H9 (cell line): ENCODE measurements at regions not wholly inside any gene's neighbourhood (a gene's known extent, or its start where the extent isn't known, plus 50 kb on each side); places are given as distances from the start of the nearest gene placed in this dataset.

ENCODE experiments used
- DNase-seq: peaks from one replicate; pipeline ENCODE4 v3.0.0-alpha.2; 2017
- H2AFZ ChIP-seq: one replicate; pipeline ENCODE4 v1.6.1; 2013; ENCODE audit warnings: mild to moderate bottlenecking, low read length, control low read depth, moderate library complexity
- H2AK5ac ChIP-seq: 2 replicates; pipeline ENCODE4 v1.6.1; 2013; ENCODE audit warnings: low read length, control low read depth, mixed read lengths; ENCODE audit not compliant: insufficient read length
- H2BK120ac ChIP-seq: one replicate; pipeline ENCODE4 v1.6.1; 2013; ENCODE audit warnings: low read depth, mild to moderate bottlenecking, low read length, control low read depth, inconsistent platforms; ENCODE audit not compliant: poor library complexity, severe bottlenecking
- H2BK12ac ChIP-seq: 2 replicates; pipeline ENCODE4 v1.6.1; 2013; ENCODE audit warnings: low read length, control low read depth, mixed read lengths, low read depth; ENCODE audit not compliant: insufficient read length
- H2BK15ac ChIP-seq: 2 replicates; pipeline ENCODE4 v1.6.1; 2013; ENCODE audit warnings: low read depth, low read length, control low read depth
- H2BK20ac ChIP-seq: one replicate; pipeline ENCODE4 v1.6.1; 2013; ENCODE audit warnings: low read depth, mild to moderate bottlenecking, low read length, control low read depth, inconsistent platforms; ENCODE audit not compliant: poor library complexity, severe bottlenecking
- H2BK5ac ChIP-seq: 2 replicates; pipeline ENCODE4 v1.6.1; 2013; ENCODE audit warnings: low read length, control low read depth, mixed read lengths; ENCODE audit not compliant: insufficient read length
- H3K14ac ChIP-seq: 2 replicates; pipeline ENCODE4 v1.6.1; 2013; ENCODE audit warnings: low read length, control low read depth; ENCODE audit not compliant: insufficient read depth
- H3K18ac ChIP-seq: 2 replicates; pipeline ENCODE4 v1.6.1; 2013; ENCODE audit warnings: low read depth, mild to moderate bottlenecking, mixed read lengths, low read length, control low read depth; ENCODE audit not compliant: insufficient read length
- H3K23ac ChIP-seq: 2 replicates; pipeline ENCODE4 v1.6.1; 2013; ENCODE audit warnings: low read length, control low read depth, mixed read lengths, low read depth; ENCODE audit not compliant: insufficient read length
- H3K23me2 ChIP-seq: 2 replicates; pipeline ENCODE4 v1.6.1; 2013; ENCODE audit warnings: low read depth, mild to moderate bottlenecking, mixed read lengths, low read length, control low read depth; ENCODE audit not compliant: insufficient read length, poor library complexity, severe bottlenecking
- H3K27ac ChIP-seq: 2 replicates; pipeline ENCODE4 v1.5.1; 2013; ENCODE audit warnings: low read length, control low read depth, mixed read lengths, low read depth; ENCODE audit not compliant: insufficient read length
- H3K27me3 ChIP-seq: 2 replicates; pipeline ENCODE4 v1.6.1; 2013; ENCODE audit warnings: low read length, control low read depth, inconsistent platforms; ENCODE audit not compliant: insufficient read depth
- H3K4ac ChIP-seq: 2 replicates; pipeline ENCODE4 v1.6.1; 2013; ENCODE audit warnings: low read depth, mild to moderate bottlenecking, control low read depth, inconsistent platforms, low read length, moderate library complexity
- H3K4me1 ChIP-seq: 2 replicates; pipeline ENCODE4 v1.6.1; 2013; ENCODE audit warnings: low read length, control low read depth, inconsistent platforms; ENCODE audit not compliant: insufficient read depth
- H3K4me2 ChIP-seq: 2 replicates; pipeline ENCODE4 v1.6.1; 2013; ENCODE audit warnings: low read length, control low read depth, mixed read lengths; ENCODE audit not compliant: insufficient read length, insufficient read depth
- H3K56ac ChIP-seq: 2 replicates; pipeline ENCODE4 v1.6.1; 2013; ENCODE audit warnings: low read depth, mild to moderate bottlenecking, mixed read lengths, low read length, control low read depth; ENCODE audit not compliant: insufficient read length
- H3K79me1 ChIP-seq: 2 replicates; pipeline ENCODE4 v1.6.1; 2013; ENCODE audit warnings: low read depth, mild to moderate bottlenecking, moderate library complexity, low read length, control low read depth, inconsistent platforms; ENCODE audit not compliant: insufficient read depth, poor library complexity, severe bottlenecking
- H3K79me2 ChIP-seq: 2 replicates; pipeline ENCODE4 v1.6.1; 2013; ENCODE audit warnings: low read length, control low read depth, inconsistent platforms; ENCODE audit not compliant: insufficient read depth
- H3K9ac ChIP-seq: 2 replicates; pipeline ENCODE4 v1.6.1; 2013; ENCODE audit warnings: low read length, control low read depth, mixed read lengths; ENCODE audit not compliant: insufficient read length; ENCODE audit errors: extremely low read depth
- H3K9me3 ChIP-seq: one replicate; pipeline ENCODE4 v1.6.1; 2013; ENCODE audit warnings: low read depth, low read length, inconsistent platforms; ENCODE audit not compliant: control insufficient read depth
- H3T11ph ChIP-seq: one replicate; pipeline ENCODE4 v1.6.1; 2013; ENCODE audit warnings: mild to moderate bottlenecking, low read length, control low read depth, inconsistent platforms
- H4K20me1 ChIP-seq: one replicate; pipeline ENCODE4 v1.6.1; 2013; ENCODE audit not compliant: control insufficient read depth, insufficient read length, insufficient read depth
- H4K5ac ChIP-seq: 2 replicates; pipeline ENCODE4 v1.6.1; 2013; ENCODE audit warnings: low read depth, mild to moderate bottlenecking, mixed read lengths, low read length, control low read depth; ENCODE audit not compliant: insufficient read length
- H4K8ac ChIP-seq: replicated peaks from 2 replicates; pipeline ENCODE4 v1.6.1; 2013; ENCODE audit warnings: low read length, control low read depth, mixed read lengths, low read depth; ENCODE audit not compliant: insufficient read length
- H4K91ac ChIP-seq: 2 replicates; pipeline ENCODE4 v1.6.1; 2013; ENCODE audit warnings: low read depth, mild to moderate bottlenecking, moderate library complexity, mixed read lengths, low read length, control low read depth; ENCODE audit not compliant: insufficient read length
- H3K27ac Mint-ChIP-seq, 3 experiments: 2 replicates in 2 of 3; 3 replicates in 1 of 3; pipeline ENCODE4 v1.8.0; 2020 to 2021; ENCODE audit warnings: mixed read lengths in 3 of 3, mild to moderate bottlenecking in 1 of 3, moderate library complexity in 1 of 3
- H3K27me3 Mint-ChIP-seq: 2 replicates; pipeline ENCODE4 v1.8.0; 2021; ENCODE audit warnings: low read depth, mild to moderate bottlenecking, moderate library complexity, mixed read lengths
- H3K36me3 Mint-ChIP-seq, 3 experiments: 2 replicates in 2 of 3; 3 replicates in 1 of 3; pipeline ENCODE4 v1.8.0; 2020 to 2021; ENCODE audit warnings: low read depth in 3 of 3, mixed read lengths in 3 of 3; ENCODE audit not compliant: insufficient read depth in 1 of 3
- H3K4me1 Mint-ChIP-seq, 2 experiments: 2 replicates each; pipeline ENCODE4 v1.8.0; 2020; ENCODE audit warnings: mixed read lengths in 2 of 2
- H3K4me3 Mint-ChIP-seq, 2 experiments: 2 replicates in 1 of 2; 3 replicates in 1 of 2; pipeline ENCODE4 v1.8.0; 2020 to 2021; ENCODE audit warnings: mild to moderate bottlenecking in 2 of 2, mixed read lengths in 2 of 2, moderate library complexity in 1 of 2
- H3K9me3 Mint-ChIP-seq, 2 experiments: 2 replicates in 1 of 2; 3 replicates in 1 of 2; pipeline ENCODE4 v1.8.0; 2020; ENCODE audit warnings: mild to moderate bottlenecking in 2 of 2, mixed read lengths in 2 of 2, moderate library complexity in 1 of 2
- CTCF ChIP-seq: fragments of 200-600 bp; sonication (generic); conservative IDR thresholded peaks from 3 replicates; pipeline ENCODE4 v1.8.0; 2021; ENCODE audit warnings: antibody characterized with exemption, mild to moderate bottlenecking
- WGBS: extraction: QIAGEN DNeasy Blood & Tissue Kit; methylation state at CpG from one replicate; pipeline ENCODE4 v1.1.7; 2013; ENCODE audit warnings: missing lambda C conversion rate, low lambda C conversion rate, mixed read lengths; ENCODE audit not compliant: insufficient read length; ENCODE audit errors: extremely low coverage; 5-methylcytosine and 5-hydroxymethylcytosine counted together

DNA sequence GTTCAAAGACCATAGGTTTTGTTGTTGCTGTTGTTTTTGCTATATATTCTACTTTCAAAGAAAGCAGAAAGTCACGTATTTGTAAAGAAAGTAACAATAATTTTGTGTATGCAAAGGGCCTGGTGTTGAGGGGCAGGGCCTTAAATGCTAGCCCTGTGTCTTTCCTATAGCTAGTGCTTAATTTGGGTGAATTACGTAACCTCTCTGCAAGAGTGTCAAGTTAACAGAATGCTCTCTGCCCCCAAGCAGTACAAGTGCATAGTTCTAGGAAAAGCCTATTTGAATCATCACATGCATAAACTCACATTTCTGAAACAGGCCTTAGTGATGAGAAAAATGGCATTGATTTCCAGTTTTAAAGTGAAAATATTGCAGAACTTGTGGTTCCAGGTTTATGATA, 663.6 kb downstream of the STIM2 start:
- H3K23ac ChIP-seq, result no peak overlapping the region
- no peak overlapping the region for H2BK5ac ChIP-seq
- no peak for DNase-seq
- peak overlapping the region in 1 of 3 experiments; percentile 71; a peak in 1 of 7 replicates for H3K27ac Mint-ChIP-seq
- H3K4ac ChIP-seq, result no peak overlapping the region
- H3K4me1 Mint-ChIP-seq, result peaks cover 3% of the 10 kb centered on the region in 2 experiments; a peak in 2 of 4 replicates
- TF ChIP-seq CTCF, result no peak
- H3T11ph ChIP-seq, result no peak overlapping the region
- no peaks in the 10 kb centered on the region for H3K27me3 ChIP-seq
- no peak overlapping the region for H2BK120ac ChIP-seq
- no peaks in the 10 kb centered on the region for H3K27me3 Mint-ChIP-seq
- no peak overlapping the region for H2AK5ac ChIP-seq
- no peak overlapping the region for H2BK12ac ChIP-seq
- H4K5ac ChIP-seq, result no peak overlapping the region
- H3K9me3 Mint-ChIP-seq, result no peaks in the 10 kb centered on the region
- H3K18ac ChIP-seq, result no peak overlapping the region
- H4K20me1 ChIP-seq, result no peaks in the 10 kb centered on the region
- no peak overlapping the region for H3K56ac ChIP-seq
- no peaks in the 10 kb centered on the region for H3K79me1 ChIP-seq
- H3K23me2 ChIP-seq, result no peaks in the 10 kb centered on the region
- H3K9ac ChIP-seq, result no peak overlapping the region
- H4K91ac ChIP-seq, result no peak overlapping the region
- no peak overlapping the region for H2AFZ ChIP-seq
- no peaks in the 10 kb centered on the region for H3K4me1 ChIP-seq
- H3K4me3 Mint-ChIP-seq, result no peak overlapping the region
- no peak overlapping the region for H3K4me2 ChIP-seq
- H3K27ac ChIP-seq, result no peak overlapping the region
- no peaks in the 10 kb centered on the region for H3K9me3 ChIP-seq
- WGBS, result no CpG with 5 or more reads among the region's 2 CpGs
- no peak overlapping the region for H4K8ac ChIP-seq
- H3K36me3 Mint-ChIP-seq, result no peaks in the 10 kb centered on the region
- H2BK20ac ChIP-seq, result no peak overlapping the region
- H3K14ac ChIP-seq, result no peak overlapping the region
- H2BK15ac ChIP-seq, result no peak overlapping the region
- H3K79me2 ChIP-seq, result no peaks in the 10 kb centered on the region
